ENCODE measurements at regions not wholly inside any gene's neighbourhood (a gene's known extent, or its start where the extent isn't known, plus 50 kb on each side); places are given as distances from the start of the nearest gene placed in this dataset.

- TF ChIP-seq CTCF (IDR thresholded peaks at IDR 0.05; ENCODE audit: insufficient read depth, low read depth, low read length) (no peak), EZH2 (IDR thresholded peaks at IDR 0.05; ENCODE audit: insufficient read depth, low read length) (no peak)
Measured at GRCh38 chr3:118587037-118587741, 447.5 kb downstream of the IGSF11 start.

Data from astrocyte (in vitro differentiated cells and primary cell).